HEK293T (cell line): ENCODE measurements at regions not wholly inside any gene's neighbourhood (a gene's known extent, or its start where the extent isn't known, plus 50 kb on each side); places are given as distances from the start of the nearest gene placed in this dataset.

Source experiments
- CTCF ChIA-PET: fragments of 350-600 bp; formaldehyde crosslinking; extraction: SDS; loops from one replicate; lab custom pipeline; 2021; ENCODE audit warnings: antibody characterized with exemption, inconsistent platforms; lab: Yijun Ruan, JAX
- POLR2A ChIA-PET: fragments of 350-600 bp; formaldehyde crosslinking; extraction: SDS; loops from one replicate; lab custom pipeline; 2020; ENCODE audit warnings: antibody characterized with exemption, inconsistent platforms; lab: Yijun Ruan, JAX
- DNase-seq: peaks from one replicate; pipeline ENCODE4 v3.0.0; 2012; ENCODE audit warnings: mixed read lengths; ENCODE audit errors: extremely low spot score
- ARNT ChIP-seq: fragments of 450-650 bp; IDR thresholded peaks from 2 replicates; pipeline ENCODE4 v1.6.1; 2017; ENCODE audit warnings: mild to moderate bottlenecking
- BHLHE40 ChIP-seq: fragments of 450-650 bp; IDR thresholded peaks from 2 replicates; pipeline ENCODE4 v1.6.1; 2016; ENCODE audit warnings: mild to moderate bottlenecking, moderate library complexity, borderline replicate concordance
- CTBP1 ChIP-seq: fragments of 450-650 bp; IDR thresholded peaks from 2 replicates; pipeline ENCODE4 v1.6.1; 2016; ENCODE audit warnings: borderline replicate concordance
- ELF4 ChIP-seq: fragments of 450-650 bp; IDR thresholded peaks from 2 replicates; pipeline ENCODE4 v1.6.1; 2017; ENCODE audit warnings: antibody characterized with exemption
- FOXA1 ChIP-seq: fragments of 450-650 bp; IDR thresholded peaks from 2 replicates; pipeline ENCODE4 v1.6.1; 2016; ENCODE audit warnings: mild to moderate bottlenecking
- FOXK2 ChIP-seq: fragments of 450-650 bp; IDR thresholded peaks from 2 replicates; pipeline ENCODE4 v1.6.1; 2016; ENCODE audit warnings: mild to moderate bottlenecking
- FOXM1 ChIP-seq: fragments of 450-650 bp; IDR thresholded peaks from 2 replicates; pipeline ENCODE4 v1.6.1; 2017; ENCODE audit warnings: mild to moderate bottlenecking, borderline replicate concordance
- HDGF ChIP-seq: fragments of 450-650 bp; IDR thresholded peaks from 2 replicates; pipeline ENCODE4 v1.6.1; 2017; ENCODE audit warnings: antibody characterized with exemption, borderline replicate concordance
- L3MBTL2 ChIP-seq: fragments of 450-650 bp; conservative IDR thresholded peaks from 2 replicates; pipeline ENCODE4 v1.6.1; 2016; ENCODE audit warnings: mild to moderate bottlenecking
- LEF1 ChIP-seq: fragments of 450-650 bp; IDR thresholded peaks from 2 replicates; pipeline ENCODE4 v1.6.1; 2017; ENCODE audit warnings: mild to moderate bottlenecking, borderline replicate concordance
- NFRKB ChIP-seq: fragments of 450-650 bp; IDR thresholded peaks from 2 replicates; pipeline ENCODE4 v1.6.1; 2016; ENCODE audit warnings: mild to moderate bottlenecking, moderate library complexity
- PKNOX1 ChIP-seq: fragments of 450-650 bp; IDR thresholded peaks from 2 replicates; pipeline ENCODE4 v1.6.1; 2016
- SP1 ChIP-seq: fragments of 450-650 bp; IDR thresholded peaks from 2 replicates; pipeline ENCODE4 v1.6.1; 2017
- SUZ12 ChIP-seq: fragments of 450-650 bp; IDR thresholded peaks from 2 replicates; pipeline ENCODE4 v1.6.1; 2016; ENCODE audit warnings: mild to moderate bottlenecking
- TARDBP ChIP-seq: fragments of 450-650 bp; IDR thresholded peaks from 2 replicates; pipeline ENCODE4 v1.6.1; 2016
- ZNF384 ChIP-seq: fragments of 450-650 bp; IDR thresholded peaks from 2 replicates; pipeline ENCODE4 v1.6.1; 2016

GRCh38 chr5:85927632-85928031 lies 690.1 kb upstream of the COX7C start:
- no peak for DNase-seq
- no peak for TF ChIP-seq ELF4
- TF ChIP-seq ZNF384: no peak
- TF ChIP-seq NFRKB: no peak
- no peak for TF ChIP-seq FOXK2
- no peak for TF ChIP-seq SUZ12
- no peak for TF ChIP-seq SP1
- no peak for TF ChIP-seq ARNT
- no peak for TF ChIP-seq LEF1
- no peak for TF ChIP-seq CTBP1
- no peak for TF ChIP-seq HDGF
- TF ChIP-seq TARDBP: no peak
- no peak for TF ChIP-seq PKNOX1
- TF ChIP-seq FOXA1: no peak
- no peak for TF ChIP-seq BHLHE40
- ChIA-PET POLR2A (no interaction called here), CTCF (no interaction called here)

- CTCF ChIA-PET: no interaction called here
- DNase-seq: no peak
- POLR2A ChIA-PET: no interaction called here
- TF ChIP-seq SUZ12: no peak
- no peak for TF ChIP-seq LEF1
- no peak for TF ChIP-seq NFRKB
- TF ChIP-seq ARNT: no peak
- no peak for TF ChIP-seq BHLHE40
- no peak for TF ChIP-seq FOXA1
- no peak for TF ChIP-seq PKNOX1
- TF ChIP-seq CTBP1: no peak
- no peak for TF ChIP-seq TARDBP
- no peak for TF ChIP-seq L3MBTL2
- TF ChIP-seq FOXM1: no peak
Observed at GRCh38 chr5:85929713-85930112, 688.0 kb upstream of the COX7C start.

- ChIA-PET POLR2A (no interaction called here), CTCF (no interaction called here)
- no peak for TF ChIP-seq FOXM1
- no peak for TF ChIP-seq SUZ12
- no peak for TF ChIP-seq BHLHE40
- no peak for TF ChIP-seq NFRKB
- TF ChIP-seq TARDBP: no peak
- no peak for TF ChIP-seq FOXA1
- no peak for DNase-seq
Observed at GRCh38 chr5:85931220-85931619, 686.5 kb upstream of the COX7C start.

- TF ChIP-seq BHLHE40: no peak
- no peak for TF ChIP-seq L3MBTL2
- TF ChIP-seq HDGF: no peak
- no peak for TF ChIP-seq SP1
- TF ChIP-seq FOXA1: no peak
- TF ChIP-seq PKNOX1: no peak
- TF ChIP-seq ARNT: no peak
- TF ChIP-seq SUZ12: no peak
- TF ChIP-seq ELF4: no peak
- no peak for TF ChIP-seq TARDBP
- TF ChIP-seq NFRKB: no peak
- TF ChIP-seq CTBP1: no peak
- no peak for TF ChIP-seq LEF1
- no peak for TF ChIP-seq FOXK2
- TF ChIP-seq FOXM1: no peak
- TF ChIP-seq ZNF384: no peak
- no peak for DNase-seq
- CTCF ChIA-PET: no interaction called here
- POLR2A ChIA-PET: no interaction called here
Observed at GRCh38 chr5:85938201-85938600, 679.5 kb upstream of the COX7C start.

- no peak for DNase-seq
- POLR2A ChIA-PET: no interaction called here
- CTCF ChIA-PET: interaction anchor here (0.5 kb wide), 1 partner anchor 268 kb away, joined by 3 read pairs; no protein-coding TSS in a partner anchor
- TF ChIP-seq ZNF384 (no peak), TARDBP (no peak), LEF1 (no peak), PKNOX1 (no peak), FOXA1 (no peak), L3MBTL2 (no peak), ELF4 (no peak), SUZ12 (no peak), HDGF (no peak), FOXK2 (no peak), ARNT (no peak), SP1 (no peak), BHLHE40 (no peak), CTBP1 (no peak)
Observed at GRCh38 chr5:85951707-85952210, 666.0 kb upstream of the COX7C start.

GRCh38 chr5:85952680-85953079 lies 665.1 kb upstream of the COX7C start:
- DNase-seq: no peak
- TF ChIP-seq HDGF (no peak), TARDBP (no peak)
- POLR2A ChIA-PET: no interaction called here
- CTCF ChIA-PET: no interaction called here
